Motor neuron (in vitro differentiated cells): ENCODE measurements at regions not wholly inside any gene's neighbourhood (a gene's known extent, or its start where the extent isn't known, plus 50 kb on each side); places are given as distances from the start of the nearest gene placed in this dataset.
"Not testable (repeated sequence)": the region's sequence is repeated elsewhere in the genome, so short reads cannot be mapped to it uniquely, and the experiment has no call there.

Source experiments
- ATAC-seq, 8 experiments: fragments of 200-7000 bp; cut with Tn5 transposase; replicated peaks in 6 of 8; 2 replicates each; pipeline ENCODE4 v1.8.0; 2021; ENCODE audit warnings: mild to moderate bottlenecking in 8 of 8, moderate library complexity in 8 of 8
- H3K27ac ChIP-seq, 2 donors: fragments of 250-450 bp; sonication (Bioruptor Pico); 2 replicates each; pipeline ENCODE4 v1.9.0; 2021; ENCODE audit warnings: antibody characterized with exemption in 2 of 2, mild to moderate bottlenecking in 2 of 2, moderate library complexity in 1 of 2
- H3K4me1 ChIP-seq, 2 donors: fragments of 250-450 bp; sonication (Bioruptor Pico); replicated peaks in 1 of 2; 2 replicates each; pipeline ENCODE4 v1.6.1; 2021; ENCODE audit warnings: antibody characterized with exemption in 2 of 2, mild to moderate bottlenecking in 2 of 2, moderate library complexity in 1 of 2
- H3K4me3 ChIP-seq, 5 donors: fragments of 250-450 bp; sonication (Bioruptor Pico); 2 replicates each; pipeline ENCODE4 v1.9.0; 2021; ENCODE audit warnings: antibody characterized with exemption in 5 of 5, mild to moderate bottlenecking in 5 of 5, moderate library complexity in 4 of 5
- WGBS, 10 experiments: fragments of 450-650 bp; shearing (Covaris generic); methylation state at CpG; one replicate each; pipeline ENCODE4 v1.0.0; 2022; 5-methylcytosine and 5-hydroxymethylcytosine counted together
- in situ Hi-C, 9 experiments: fragments of 400-800 bp; cut with MboI; loops; one replicate each; pipeline ENCODE4 v1.15.0; 2021; ENCODE audit warnings: low sequenced_read_pairs in 9 of 9, low pct_unique_long_range_greater_than_20kb in 2 of 9; ENCODE audit not compliant: unreplicated experiment in 9 of 9

DNA sequence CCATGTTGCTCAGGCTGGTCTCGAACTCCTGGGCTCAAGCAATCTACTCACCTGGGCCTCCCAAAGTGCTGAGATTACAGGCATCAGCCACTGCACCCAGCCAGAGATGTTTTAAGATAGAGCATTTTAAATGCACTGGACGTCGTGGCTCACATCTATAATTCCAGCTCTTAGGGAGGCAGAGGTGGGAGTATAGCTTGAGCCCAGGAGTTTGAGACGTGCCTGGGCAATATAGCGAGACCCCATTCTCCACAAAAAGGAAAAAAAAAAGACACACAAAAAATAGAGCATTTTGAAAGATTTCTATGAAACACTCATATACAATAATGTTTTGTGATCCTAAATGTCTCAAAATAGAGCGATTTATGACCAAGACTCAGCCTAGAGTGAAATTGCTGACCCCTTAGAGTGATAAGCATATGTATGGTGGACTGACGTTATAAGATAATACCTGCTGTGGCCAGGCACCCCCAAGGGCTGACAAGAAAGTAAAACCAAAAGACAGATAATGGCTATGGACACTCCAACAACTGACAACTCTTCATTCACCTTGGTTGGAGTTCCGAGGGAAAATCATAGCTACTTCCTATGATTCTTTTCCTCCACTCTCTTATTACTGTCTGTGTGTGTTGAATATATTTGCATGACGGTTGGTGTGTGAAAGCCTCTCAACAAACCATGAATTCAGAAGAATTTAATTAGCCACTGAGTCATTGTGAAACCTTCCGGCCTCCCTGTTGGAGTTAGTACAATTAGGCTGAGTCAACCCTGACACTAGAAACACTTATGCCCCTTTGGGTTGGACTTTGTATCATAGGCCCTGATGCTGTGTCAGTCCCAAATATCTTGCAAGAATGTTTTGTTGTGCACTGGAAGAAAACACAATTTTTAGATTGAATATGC is 526.5 kb upstream of the NUDT12 start:
- 0 to 100% (median 82%) methylated on average over 1 to 6 of the region's 10 CpGs; no CpG with 5 or more reads in 1 of the 10 experiments for WGBS, 10 experiments
- Histone ChIP-seq H3K27ac (no peak overlapping the region), H3K4me1 (peaks cover 0 to 3% of the 10 kb centered on the region in 2 donors), H3K4me3 (no peak overlapping the region)
- peak in 1 of 8 experiments; percentile 70 for ATAC-seq
- in situ Hi-C loops = no loop called here

DNA sequence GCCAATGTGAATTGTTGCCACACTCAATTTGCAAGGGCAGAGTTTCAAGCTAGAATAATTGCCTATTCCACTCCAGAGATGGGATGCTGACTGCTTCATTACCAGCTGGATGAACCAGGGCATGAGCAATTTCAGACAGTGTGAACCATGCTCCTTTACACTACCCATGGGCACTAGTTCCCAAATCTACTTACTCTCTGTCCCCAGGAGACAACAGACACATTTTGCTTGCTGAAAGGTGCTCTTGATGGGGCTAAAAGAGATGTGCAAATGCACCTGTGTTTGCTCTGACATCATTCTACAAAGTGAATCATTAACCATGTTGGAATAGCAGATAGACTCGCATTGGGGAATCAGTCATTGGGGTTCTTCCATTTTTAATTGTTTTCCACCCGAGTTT is 522.3 kb upstream of the NUDT12 start:
- peak in 1 of 8 experiments; percentile 47 for ATAC-seq
- Histone ChIP-seq H3K4me3 (no peak overlapping the region), H3K4me1 (peaks cover 0 to 3% of the 10 kb centered on the region in 2 donors), H3K27ac (no peak overlapping the region)
- in situ Hi-C loops = no loop called here
- 0 to 93% (median 43%) methylated on average over 1 to 2 of the region's 2 CpGs; no CpG with 5 or more reads in 2 of the 10 experiments for WGBS, 10 experiments

DNA sequence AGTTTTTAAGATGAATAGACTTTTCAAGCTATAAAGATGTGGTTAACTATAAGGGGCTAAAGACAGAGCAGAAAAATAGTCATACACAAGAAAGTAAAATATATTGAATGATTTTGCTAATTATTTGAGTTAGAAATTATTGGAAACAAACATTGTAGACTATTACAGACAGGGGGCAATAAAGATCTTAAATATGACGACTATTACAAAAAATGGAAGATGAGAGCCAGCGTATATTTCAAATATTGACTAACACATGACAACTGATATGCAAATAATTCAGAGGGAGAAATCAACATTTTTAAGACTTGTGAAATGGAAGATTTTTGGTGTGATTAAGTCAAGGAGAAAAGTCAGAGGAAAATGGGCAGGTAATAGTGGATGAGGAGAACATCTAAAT is 520.2 kb upstream of the NUDT12 start:
- H3K4me3 ChIP-seq = no peak overlapping the region
- in situ Hi-C loops = no loop called here
- H3K27ac ChIP-seq = no peak overlapping the region
- no peak for ATAC-seq
- peaks cover 0 to 3% of the 10 kb centered on the region in 2 donors for H3K4me1 ChIP-seq
- 0 to 100% (median 89%) methylated on average over 2 of the region's 2 CpGs; no CpG with 5 or more reads in 1 of the 10 experiments for WGBS, 10 experiments

GRCh38 chr5:104081232-104081631 is 518.6 kb upstream of the NUDT12 start:
- Histone ChIP-seq H3K27ac (no peak overlapping the region), H3K4me1 (peaks cover 0 to 3% of the 10 kb centered on the region in 2 donors), H3K4me3 (peak overlapping the region in 1 of 5 donors; percentile 38)
- in situ Hi-C loops = no loop called here
- ATAC-seq = no peak

DNA sequence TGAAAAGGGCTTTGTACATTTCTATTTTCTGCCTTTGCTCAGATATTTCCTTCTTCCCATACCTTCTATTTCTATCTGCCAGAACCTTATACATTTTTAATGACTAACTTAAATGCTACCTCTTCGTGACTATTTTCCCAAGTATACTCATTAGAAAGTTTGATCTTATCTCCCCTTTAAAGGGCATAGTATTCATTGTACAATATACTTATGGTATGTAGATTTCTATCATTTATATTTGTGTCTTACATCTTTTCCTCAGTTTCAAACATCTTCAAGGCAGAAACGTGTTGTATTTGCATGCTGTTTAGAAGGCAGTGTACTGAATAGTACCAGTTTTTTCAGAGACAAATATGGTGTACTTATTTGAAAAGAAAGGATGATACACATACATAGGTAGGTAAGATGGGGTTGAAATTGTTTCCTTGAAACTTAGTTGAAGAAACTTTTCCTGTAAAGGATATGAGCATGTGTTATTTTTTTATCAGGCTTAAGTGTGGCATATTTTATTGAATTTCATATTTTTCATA is 518.1 kb upstream of the NUDT12 start:
- 0 to 86% (median 68%) methylated on average over 2 of the region's 2 CpGs for WGBS, 10 experiments

GRCh38 chr5:104079861-104080645 is 517.5 kb upstream of the NUDT12 start:
- H3K4me1 ChIP-seq, ATAC-seq, in situ Hi-C loops: not testable (repeated sequence)
- 20 to 100% (median 90%) methylated on average over 1 to 2 of the region's 29 CpGs; no CpG with 5 or more reads in 1 of the 10 experiments for WGBS, 10 experiments
- Histone ChIP-seq H3K27ac (peak overlapping the region in 1 of 2 donors; percentile 86), H3K4me3 (peak overlapping the region; percentile 12 to 38 (median 28))

More for the DNA sequence above, 518.1 kb upstream of the NUDT12 start:
- peak overlapping the region in 3 of 5 donors; percentile 28 to 38 (median 30) for H3K4me3 ChIP-seq
- ATAC-seq = no peak
- in situ Hi-C loops = no loop called here
- H3K27ac ChIP-seq = no peak overlapping the region
- H3K4me1 ChIP-seq = peaks cover 0 to 3% of the 10 kb centered on the region in 2 donors

DNA sequence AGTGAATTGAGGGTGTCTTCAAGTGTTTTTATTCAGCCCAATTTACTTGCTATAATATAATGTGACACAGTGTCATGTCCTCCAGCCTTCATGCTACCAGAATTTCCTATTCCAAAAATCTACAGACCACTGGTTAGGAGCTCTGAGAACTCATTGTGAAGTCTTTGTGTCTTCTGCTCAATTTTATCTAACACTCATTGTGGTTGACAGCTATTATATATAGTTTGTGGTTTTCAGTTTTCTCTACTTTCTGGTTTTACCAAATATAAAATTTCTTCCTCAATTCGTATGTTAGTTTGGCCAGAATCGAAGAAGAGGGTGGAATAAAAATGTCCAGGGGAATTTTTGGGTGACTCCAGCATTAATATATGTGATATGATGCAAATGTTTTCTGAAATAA is 509.3 kb upstream of the NUDT12 start:
- Histone ChIP-seq H3K4me1 (no peaks in the 10 kb centered on the region), H3K4me3 (no peak overlapping the region), H3K27ac (no peak overlapping the region)
- in situ Hi-C loops = no loop called here
- ATAC-seq = no peak
- WGBS, 10 experiments = 0 to 96% (median 50%) methylated on average over 1 to 2 of the region's 2 CpGs; no CpG with 5 or more reads in 1 of the 10 experiments

DNA sequence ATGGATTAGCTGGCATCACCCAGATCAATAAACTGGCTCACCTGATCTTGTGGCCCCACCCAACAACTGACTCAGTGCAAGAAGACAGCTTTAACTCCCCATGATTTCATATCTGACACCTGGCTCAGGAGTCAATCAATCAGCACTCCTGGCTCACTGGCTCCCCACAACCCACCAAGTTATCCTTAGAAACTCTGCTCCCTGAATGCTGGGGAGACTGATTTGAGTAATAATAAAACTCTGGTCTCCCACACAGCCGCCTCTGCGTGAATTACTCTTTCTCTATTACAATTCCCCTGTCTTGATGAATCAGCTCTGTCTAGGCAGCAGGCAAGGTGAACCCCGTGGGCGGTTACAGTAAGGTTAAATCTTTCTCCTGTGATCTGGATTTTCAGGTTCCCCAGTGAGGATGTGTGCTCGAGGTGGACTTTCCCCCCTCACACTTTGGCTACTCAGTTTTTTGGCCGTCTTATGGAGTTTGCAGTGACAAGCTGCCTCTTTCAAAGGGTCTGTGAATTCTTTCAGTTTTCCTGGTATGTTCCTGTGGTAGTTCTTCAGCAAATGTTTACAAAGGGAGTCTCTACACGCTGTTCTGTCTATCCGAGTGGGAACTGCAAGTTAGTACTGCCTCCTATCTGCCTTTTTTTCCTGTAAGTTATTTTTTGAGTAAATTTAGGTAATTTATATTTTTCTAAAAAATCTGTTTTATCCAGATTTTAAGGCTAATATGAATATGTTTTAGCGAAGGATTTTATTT is 500.2 kb upstream of the NUDT12 start:
- Histone ChIP-seq H3K4me3 (no peak overlapping the region), H3K27ac (no peak overlapping the region), H3K4me1 (peaks cover 4 to 6% of the 10 kb centered on the region in 2 donors)
- peak in 4 of 8 experiments; percentile 38 to 84 (median 52) for ATAC-seq
- in situ Hi-C loops = no loop called here
- WGBS, 10 experiments = 22 to 100% (median 71%) methylated on average over 2 to 7 of the region's 9 CpGs

GRCh38 chr5:104061707-104062106 is 499.1 kb upstream of the NUDT12 start:
- H3K4me1 ChIP-seq = peaks cover 4 to 6% of the 10 kb centered on the region in 2 donors
- 14% methylated on average over 1 of the region's 3 CpGs; no CpG with 5 or more reads in 9 of the 10 experiments for WGBS, 10 experiments
- ATAC-seq = no peak
- H3K4me3 ChIP-seq = no peak overlapping the region
- no peak overlapping the region for H3K27ac ChIP-seq
- in situ Hi-C loops = no loop called here

GRCh38 chr5:104053353-104053649 is 490.7 kb upstream of the NUDT12 start:
- H3K27ac ChIP-seq = no peak overlapping the region
- no peak overlapping the region for H3K4me3 ChIP-seq
- in situ Hi-C loops = no loop called here
- peak in 2 of 8 experiments; percentile 27 for ATAC-seq
- peaks cover 0 to 23% of the 10 kb centered on the region in 2 donors for H3K4me1 ChIP-seq
- WGBS, 10 experiments = 0 to 63% (median 21%) methylated on average over 1 to 2 of the region's 2 CpGs

GRCh38 chr5:104052558-104053352 is 490.2 kb upstream of the NUDT12 start:
- Histone ChIP-seq H3K4me3 (no peak overlapping the region), H3K27ac (no peak overlapping the region), H3K4me1 (peaks cover 0 to 23% of the 10 kb centered on the region in 2 donors)
- 9 to 63% (median 49%) methylated on average over 2 to 7 of the region's 7 CpGs; no CpG with 5 or more reads in 2 of the 10 experiments for WGBS, 10 experiments
- in situ Hi-C loops = no loop called here
- ATAC-seq = peak in 5 of 8 experiments; percentile 78 to 96 (median 86)

GRCh38 chr5:104050436-104050835 is 487.8 kb upstream of the NUDT12 start:
- Histone ChIP-seq H3K27ac (no peak overlapping the region), H3K4me3 (no peak overlapping the region), H3K4me1 (peaks cover 0 to 23% of the 10 kb centered on the region in 2 donors)
- in situ Hi-C loops = no loop called here
- ATAC-seq = no peak
